Liver (tissue), 3 donors: ENCODE measurements at regions not wholly inside any gene's neighbourhood (a gene's known extent, or its start where the extent isn't known, plus 50 kb on each side); places are given as distances from the start of the nearest gene placed in this dataset.

Experiments used
- GABPA ChIP-seq, 2 donors: IDR thresholded peaks in 1 of 2; conservative IDR thresholded peaks in 1 of 2; 2 replicates each; pipeline ENCODE4 v1.6.1; 2016; ENCODE audit warnings: antibody characterized with exemption in 2 of 2, mild to moderate bottlenecking in 1 of 2, moderate library complexity in 1 of 2
- JUND ChIP-seq, 2 donors: IDR thresholded peaks; 2 replicates each; pipeline ENCODE4 v1.6.1; 2016; ENCODE audit warnings: antibody characterized with exemption in 2 of 2
- RAD21 ChIP-seq, 2 donors: IDR thresholded peaks; 2 replicates each; pipeline ENCODE4 v1.6.1; 2016; ENCODE audit warnings: antibody characterized with exemption in 2 of 2, mild to moderate bottlenecking in 2 of 2
- REST ChIP-seq: IDR thresholded peaks from 2 replicates; pipeline ENCODE4 v1.6.1; 2016; ENCODE audit warnings: antibody characterized with exemption, mild to moderate bottlenecking
- RXRA ChIP-seq, 2 donors: IDR thresholded peaks; 2 replicates each; pipeline ENCODE4 v1.6.1; 2017 to 2018; ENCODE audit warnings: antibody characterized with exemption in 2 of 2, mild to moderate bottlenecking in 1 of 2
- TF ChIP-seq, protein P1 (sequence below): fragments of 150-350 bp; IDR thresholded peaks from 2 replicates; pipeline ENCODE4 v1.5.1; 2017; ENCODE audit warnings: improper control_type of control experiment, low read depth, low read length; ENCODE audit not compliant: missing input control
- donor health status: healthy.
- donor health status: healthy.

GRCh38 chr1:102089791-102090190, 93.1 kb upstream of the OLFM3 start:
- TF ChIP-seq RAD21 (IDR thresholded peaks at IDR 0.05), result no peak
- no peak for TF ChIP-seq JUND (IDR thresholded peaks at IDR 0.05)
- TF ChIP-seq, protein P1, sequence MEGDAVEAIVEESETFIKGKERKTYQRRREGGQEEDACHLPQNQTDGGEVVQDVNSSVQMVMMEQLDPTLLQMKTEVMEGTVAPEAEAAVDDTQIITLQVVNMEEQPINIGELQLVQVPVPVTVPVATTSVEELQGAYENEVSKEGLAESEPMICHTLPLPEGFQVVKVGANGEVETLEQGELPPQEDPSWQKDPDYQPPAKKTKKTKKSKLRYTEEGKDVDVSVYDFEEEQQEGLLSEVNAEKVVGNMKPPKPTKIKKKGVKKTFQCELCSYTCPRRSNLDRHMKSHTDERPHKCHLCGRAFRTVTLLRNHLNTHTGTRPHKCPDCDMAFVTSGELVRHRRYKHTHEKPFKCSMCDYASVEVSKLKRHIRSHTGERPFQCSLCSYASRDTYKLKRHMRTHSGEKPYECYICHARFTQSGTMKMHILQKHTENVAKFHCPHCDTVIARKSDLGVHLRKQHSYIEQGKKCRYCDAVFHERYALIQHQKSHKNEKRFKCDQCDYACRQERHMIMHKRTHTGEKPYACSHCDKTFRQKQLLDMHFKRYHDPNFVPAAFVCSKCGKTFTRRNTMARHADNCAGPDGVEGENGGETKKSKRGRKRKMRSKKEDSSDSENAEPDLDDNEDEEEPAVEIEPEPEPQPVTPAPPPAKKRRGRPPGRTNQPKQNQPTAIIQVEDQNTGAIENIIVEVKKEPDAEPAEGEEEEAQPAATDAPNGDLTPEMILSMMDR, result no peak
- TF ChIP-seq REST, result no peak
- TF ChIP-seq RXRA (IDR thresholded peaks at IDR 0.05), result no peak
- no peak for TF ChIP-seq GABPA (IDR thresholded peaks at IDR 0.05 in 1 of 2, conservative IDR thresholded peaks at IDR 0.05 in 1 of 2)
